K562 (cell line): ENCODE measurements at regions not wholly inside any gene's neighbourhood (a gene's known extent, or its start where the extent isn't known, plus 50 kb on each side); places are given as distances from the start of the nearest gene placed in this dataset.
"Not testable (repeated sequence)": the region's sequence is repeated elsewhere in the genome, so short reads cannot be mapped to it uniquely, and the experiment has no call there.

Experiments used
- ATAC-seq: fragments of 200-7000 bp; cut with Tn5 transposase; 3 replicates; pipeline ENCODE4 v1.9.1; 2020; ENCODE audit warnings: moderate library complexity
- BruUV-seq: library from RNA; stranded (reverse); fragments of 400-500 nt; replicated peaks from 2 replicates; lab custom pipeline; 2021; lab: Mats Ljungman, UMichigan
- CTCF ChIA-PET: fragments of 300-600 bp; formaldehyde crosslinking; extraction: SDS; loops from one replicate; lab custom pipeline; 2021; ENCODE audit warnings: low intra/inter-chr PET ratio; lab: Yijun Ruan, JAX
- POLR2A ChIA-PET: fragments of 300-600, 350-650 bp; sonication (Branson Sonifier 250); formaldehyde crosslinking; extraction: SDS; loops from one replicate; lab custom pipeline; 2021; ENCODE audit warnings: antibody characterized with exemption, inconsistent platforms; lab: Yijun Ruan, JAX
- DNase-seq, 4 experiments: peaks; one replicate each; pipeline versions ENCODE4 v3.0.0 to v3.0.0-alpha.2; 2011 to 2018; ENCODE audit warnings: low spot score in 3 of 4, mixed read lengths in 3 of 4; ENCODE audit errors: extremely low read depth in 1 of 4
- FAIRE-seq: peaks from 2 replicates; lab custom pipeline; 2011; peaks lifted over from hg19 to GRCh38; lab: Jason Lieb, UNC
- H2AFZ ChIP-seq: 2 replicates; pipeline ENCODE4 v1.6.0; 2011; ENCODE audit warnings: low read depth, low read length, control low read depth, inconsistent platforms
- H3K27ac ChIP-seq: fragments of 200-600 bp; 3 replicates; pipeline ENCODE4 v1.8.0; 2011; ENCODE audit warnings: low read depth, mild to moderate bottlenecking, control low read depth, inconsistent platforms, low read length, moderate library complexity, mixed read lengths; ENCODE audit errors: extremely low read depth
- H3K27me3 ChIP-seq, 2 experiments: fragments of 300-600 bp in 1 of 2; 2 replicates in 1 of 2; 3 replicates in 1 of 2; pipeline versions ENCODE4 v1.6.0 to v1.8.0; 2011; ENCODE audit warnings: inconsistent platforms in 2 of 2, low read length in 2 of 2, mild to moderate bottlenecking in 1 of 2, mixed read lengths in 1 of 2, moderate library complexity in 1 of 2; ENCODE audit not compliant: control insufficient read depth in 2 of 2, insufficient read depth in 2 of 2
- H3K36me3 ChIP-seq: fragments of 300-600 bp; 3 replicates; pipeline ENCODE4 v1.8.0; 2011; ENCODE audit warnings: mild to moderate bottlenecking, low read length, inconsistent platforms; ENCODE audit not compliant: control insufficient read depth, insufficient read depth
- H3K4me1 ChIP-seq, 2 experiments: fragments of 200-600 bp in 1 of 2; replicated peaks in 1 of 2; 2 replicates in 1 of 2; 3 replicates in 1 of 2; pipeline versions ENCODE4 v1.5.1 to v1.8.0; 2011; ENCODE audit warnings: inconsistent platforms in 2 of 2, low read length in 2 of 2, mild to moderate bottlenecking in 1 of 2, mixed read lengths in 1 of 2, moderate library complexity in 1 of 2; ENCODE audit not compliant: control insufficient read depth in 2 of 2, insufficient read depth in 2 of 2
- H3K4me2 ChIP-seq: 2 replicates; pipeline ENCODE4 v1.6.1; 2011; ENCODE audit warnings: low read length, control low read depth, inconsistent platforms, mixed read lengths; ENCODE audit not compliant: insufficient read depth
- H3K4me3 ChIP-seq: fragments of 200-600 bp; sonication (generic), shearing (Covaris generic); 2 replicates; pipeline ENCODE4 v1.5.1; 2016; ENCODE audit warnings: control low read depth, inconsistent platforms
- H3K79me2 ChIP-seq: fragments of 200-600 bp; 3 replicates; pipeline ENCODE4 v1.8.0; 2011; ENCODE audit warnings: low read length, inconsistent platforms; ENCODE audit not compliant: control insufficient read depth, insufficient read depth
- H3K9ac ChIP-seq, 2 experiments: 2 replicates each; pipeline versions ENCODE4 v1.6.0 to v1.6.1; 2011; ENCODE audit warnings: low read depth in 2 of 2, low read length in 2 of 2, control low read depth in 1 of 2, inconsistent platforms in 1 of 2, mild to moderate bottlenecking in 1 of 2, mixed read lengths in 1 of 2; ENCODE audit not compliant: insufficient read depth in 1 of 2
- H3K9me1 ChIP-seq: one replicate; pipeline ENCODE4 v1.6.0; 2011; ENCODE audit warnings: inconsistent platforms, mild to moderate bottlenecking, low read length, moderate library complexity; ENCODE audit not compliant: control insufficient read depth, insufficient read depth
- H3K9me3 ChIP-seq: replicated peaks from 2 replicates; pipeline ENCODE4 v1.5.1; 2011; ENCODE audit warnings: low read depth, low read length, inconsistent platforms; ENCODE audit not compliant: control insufficient read depth, insufficient read depth
- H4K20me1 ChIP-seq: replicated peaks from 2 replicates; pipeline ENCODE4 v1.6.1; 2011; ENCODE audit warnings: low read length, inconsistent platforms, mixed read lengths; ENCODE audit not compliant: control insufficient read depth, insufficient read depth
- CREB1 ChIP-seq, 2 experiments: sonication (generic) in 1 of 2; formaldehyde crosslinking in 1 of 2; IDR thresholded peaks; 2 replicates each; pipeline versions ENCODE4 v1.6.1 to v1.8.0; 2012 to 2022; ENCODE audit warnings: inconsistent platforms in 1 of 2, mild to moderate bottlenecking in 1 of 2, missing genetic modification reagents in 1 of 2, moderate library complexity in 1 of 2
- PHB2 ChIP-seq: fragments of 450-650 bp; IDR thresholded peaks from 2 replicates; pipeline ENCODE4 v1.6.1; 2017; ENCODE audit warnings: low read depth
- TBP ChIP-seq: optimal IDR thresholded peaks from 2 replicates; pipeline ENCODE3; 2011; ENCODE audit warnings: low read depth, low read length, improper control_type of control experiment
- TFAM ChIP-seq: fragments of 250-450 bp; sonication (Bioruptor Pico); conservative IDR thresholded peaks from 2 replicates; pipeline ENCODE4 v1.5.0; 2021; ENCODE audit warnings: mild to moderate bottlenecking, moderate library complexity
- ZNF282 ChIP-seq: sonication (generic); formaldehyde crosslinking; IDR thresholded peaks from 2 replicates; pipeline ENCODE4 v1.8.1; 2023; ENCODE audit warnings: missing genetic modification reagents
- WGBS: fragments of 100-300 bp; shearing (Covaris generic); methylation state at CpG from one replicate; pipeline ENCODE4 v1.1.6; 2016; ENCODE audit warnings: low coverage, mixed read lengths; ENCODE audit not compliant: insufficient coverage; ENCODE audit errors: missing lambda C conversion rate; 5-methylcytosine and 5-hydroxymethylcytosine counted together
- in situ Hi-C: fragments of 300-500 bp; cut with MboI; formaldehyde crosslinking; loops from 4 replicates; pipeline ENCODE4 v1.15.0; 2018; ENCODE audit warnings: inconsistent platforms, mixed read lengths
- intact Hi-C: fragments of 100-400 bp; cut with micrococcal nuclease; formaldehyde crosslinking; loops from 2 replicates; pipeline ENCODE4 v1.14.2; 2022

GRCh38 chrX:40526412-40526811 is 54.4 kb upstream of the ATP6AP2 start:
- no peak for TF ChIP-seq ZNF282 (CRISPR knock-in tag)
- TF ChIP-seq PHB2: no peak
- TF ChIP-seq TBP: no peak
- TF ChIP-seq TFAM: no peak
- no peak for TF ChIP-seq CREB1 (IDR thresholded peaks at IDR 0.05)
- no peak for TF ChIP-seq CREB1 (CRISPR knock-in tag; IDR thresholded peaks at IDR 0.05)
- H3K79me2 ChIP-seq: no peaks in the 10 kb centered on the region
- no peak overlapping the region for H2AFZ ChIP-seq
- intact Hi-C loops (no loop called here), in situ Hi-C loops (no loop called here)
- BruUV-seq: no TSS peak
- WGBS: 0% methylated on average over 2 of the region's 2 CpGs
- no peaks in the 10 kb centered on the region; the same call in 2 of the 3 replicates for H3K36me3 ChIP-seq
- H3K9me3 ChIP-seq: no peaks in the 10 kb centered on the region
- H3K9me1 ChIP-seq: no peaks in the 10 kb centered on the region
- no peak overlapping the region for H3K27ac ChIP-seq
- no peaks in the 10 kb centered on the region for H4K20me1 ChIP-seq
- no peak overlapping the region for H3K4me2 ChIP-seq
- no peak overlapping the region for H3K9ac ChIP-seq
- DNase-seq (no peak), ATAC-seq (no peak), FAIRE-seq (no peak)
- ChIA-PET CTCF (no interaction called here), POLR2A (interaction anchor here (0.5 kb wide), 1 partner anchor 12 kb away, joined by 4 read pairs; no protein-coding TSS in a partner anchor)
- H3K4me3 ChIP-seq: no peak overlapping the region
- peaks cover 0 to 3% of the 10 kb centered on the region in 2 experiments; a peak in 1 of 5 replicates for H3K4me1 ChIP-seq
- H3K27me3 ChIP-seq: peaks cover 0 to 20% of the 10 kb centered on the region in 2 experiments; a peak in 3 of 5 replicates

DNA sequence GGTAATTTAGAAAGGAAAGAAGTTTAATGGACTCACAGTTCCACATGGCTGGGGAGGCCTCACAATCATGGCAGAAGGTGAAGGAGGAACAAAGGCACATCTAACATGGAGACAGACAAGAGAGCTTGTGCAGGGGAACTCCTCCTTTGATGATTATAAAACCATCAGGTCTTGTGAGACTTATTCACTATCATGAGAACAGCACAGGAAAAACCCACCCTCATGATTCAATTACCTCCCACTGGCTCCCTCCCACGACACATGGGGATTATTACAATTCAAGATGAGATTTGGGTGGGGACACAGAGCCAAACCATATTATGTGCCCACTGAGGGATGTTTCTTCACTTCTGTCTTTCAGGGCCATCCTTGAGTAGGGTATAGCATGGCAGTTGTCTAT is 54.9 kb upstream of the ATP6AP2 start:
- POLR2A ChIA-PET: interaction anchor here (0.5 kb wide), 1 partner anchor 12 kb away, joined by 4 read pairs; no protein-coding TSS in a partner anchor
- H3K9ac ChIP-seq, in situ Hi-C loops, CTCF ChIA-PET, H3K9me3 ChIP-seq, H3K36me3 ChIP-seq, H3K27ac ChIP-seq, H2AFZ ChIP-seq, BruUV-seq, intact Hi-C loops, FAIRE-seq, H4K20me1 ChIP-seq, H3K4me2 ChIP-seq, ATAC-seq, H3K79me2 ChIP-seq, H3K4me1 ChIP-seq, H3K9me1 ChIP-seq, H3K4me3 ChIP-seq, DNase-seq: not testable (repeated sequence)
- WGBS: 0% methylated on average over 1 of the region's 1 CpG
- peaks cover 0 to 15% of the 10 kb centered on the region in 2 experiments; a peak in 3 of 5 replicates for H3K27me3 ChIP-seq
